HEK293 (cell line): ENCODE measurements at regions not wholly inside any gene's neighbourhood (a gene's known extent, or its start where the extent isn't known, plus 50 kb on each side); places are given as distances from the start of the nearest gene placed in this dataset.

ENCODE experiments used
- CTCF ChIA-PET: fragments of 350-600 bp; formaldehyde crosslinking; extraction: SDS; loops from one replicate; lab custom pipeline; 2021; ENCODE audit warnings: antibody characterized with exemption; lab: Yijun Ruan, JAX
- POLR2A ChIA-PET: fragments of 300-600 bp; formaldehyde crosslinking; extraction: SDS; loops from one replicate; lab custom pipeline; 2020; ENCODE audit warnings: antibody characterized with exemption, inconsistent platforms; lab: Yijun Ruan, JAX
- H3K27ac ChIP-seq: fragments of 200-500 bp; sonication (Bioruptor generic); 2 replicates; pipeline ENCODE4 v1.5.1; 2014; ENCODE audit warnings: low read depth, low read length, control low read depth, inconsistent platforms; ENCODE audit errors: extremely low read depth
- H3K36me3 ChIP-seq, 2 experiments: fragments of 200-500 bp in 1 of 2; sonication (Bioruptor generic) in 1 of 2; 1 replicate in 1 of 2; 2 replicates in 1 of 2; pipeline ENCODE4 v1.5.1; 2014 to 2017; ENCODE audit warnings: inconsistent platforms in 2 of 2, low read length in 2 of 2; ENCODE audit not compliant: control insufficient read depth in 2 of 2, insufficient read depth in 1 of 2
- H3K4me1 ChIP-seq: fragments of 200-500 bp; sonication (Bioruptor generic); 2 replicates; pipeline ENCODE4 v1.5.1; 2014; ENCODE audit warnings: mild to moderate bottlenecking, low read length, inconsistent platforms; ENCODE audit not compliant: control insufficient read depth, insufficient read depth
- H3K4me3 ChIP-seq: 2 replicates; pipeline ENCODE4 v1.5.1; 2011; ENCODE audit warnings: low read depth, mild to moderate bottlenecking, control low read depth, low read length, moderate library complexity
- H3K9me3 ChIP-seq: fragments of 200-500 bp; sonication (Bioruptor generic); 2 replicates; pipeline ENCODE4 v1.5.1; 2014; ENCODE audit warnings: low read depth, low read length, inconsistent platforms; ENCODE audit not compliant: control insufficient read depth, insufficient read depth
- KLF8 ChIP-seq: fragments of 450-650 bp; formaldehyde crosslinking; IDR thresholded peaks from 2 replicates; pipeline ENCODE4 v1.5.1; 2016; ENCODE audit warnings: missing biosample characterization, missing genetic modification characterization
- MZF1 ChIP-seq: fragments of 450-650 bp; formaldehyde crosslinking; IDR thresholded peaks from 2 replicates; pipeline ENCODE4 v1.5.1; 2017; ENCODE audit warnings: missing biosample characterization, missing genetic modification characterization, borderline replicate concordance
- RBAK ChIP-seq: fragments of 450-650 bp; formaldehyde crosslinking; IDR thresholded peaks from 2 replicates; pipeline ENCODE4 v1.5.1; 2016; ENCODE audit warnings: missing biosample characterization, missing genetic modification characterization
- SALL2 ChIP-seq: fragments of 450-650 bp; formaldehyde crosslinking; IDR thresholded peaks from 2 replicates; pipeline ENCODE4 v1.5.0; 2017; ENCODE audit warnings: missing biosample characterization, mild to moderate bottlenecking, missing genetic modification characterization, borderline replicate concordance
- ZNF133 ChIP-seq: fragments of 450-650 bp; formaldehyde crosslinking; IDR thresholded peaks from 2 replicates; pipeline ENCODE4 v1.5.1; 2016; ENCODE audit warnings: missing biosample characterization, missing genetic modification characterization
- ZNF223 ChIP-seq: fragments of 450-650 bp; formaldehyde crosslinking; IDR thresholded peaks from 2 replicates; pipeline ENCODE4 v1.5.1; 2016; ENCODE audit warnings: missing biosample characterization, missing genetic modification characterization
- ZNF292 ChIP-seq: fragments of 450-650 bp; formaldehyde crosslinking; IDR thresholded peaks from 2 replicates; pipeline ENCODE4 v1.5.1; 2016; ENCODE audit warnings: low read depth, missing biosample characterization, missing genetic modification characterization, borderline replicate concordance
- ZNF341 ChIP-seq: fragments of 450-650 bp; formaldehyde crosslinking; IDR thresholded peaks from 2 replicates; pipeline ENCODE4; 2016; ENCODE audit warnings: low read depth, missing biosample characterization, missing genetic modification characterization
- ZNF391 ChIP-seq: fragments of 450-650 bp; formaldehyde crosslinking; IDR thresholded peaks from 2 replicates; pipeline ENCODE4 v1.5.1; 2016; ENCODE audit warnings: low read depth, missing biosample characterization, missing genetic modification characterization, borderline replicate concordance
- ZNF530 ChIP-seq: fragments of 450-650 bp; formaldehyde crosslinking; IDR thresholded peaks from 2 replicates; pipeline ENCODE4 v1.5.1; 2016; ENCODE audit warnings: low read depth, missing biosample characterization, missing genetic modification characterization
- ZNF571 ChIP-seq: fragments of 450-650 bp; formaldehyde crosslinking; IDR thresholded peaks from 2 replicates; pipeline ENCODE4 v1.5.0; 2017; ENCODE audit warnings: missing biosample characterization, missing genetic modification characterization
- ZNF658 ChIP-seq: fragments of 450-650 bp; formaldehyde crosslinking; IDR thresholded peaks from 2 replicates; pipeline ENCODE4; 2016; ENCODE audit warnings: missing biosample characterization, missing genetic modification characterization
- ZNF791 ChIP-seq: fragments of 450-650 bp; formaldehyde crosslinking; IDR thresholded peaks from 2 replicates; pipeline ENCODE4 v1.5.1; 2016; ENCODE audit warnings: missing biosample characterization, missing genetic modification characterization
- TF ChIP-seq, protein P1 (sequence below): fragments of 450-650 bp; formaldehyde crosslinking; IDR thresholded peaks from 2 replicates; pipeline ENCODE4 v1.5.1; 2017; ENCODE audit warnings: missing biosample characterization, missing genetic modification characterization
- TF ChIP-seq, protein P2 (sequence below): fragments of 450-650 bp; formaldehyde crosslinking; IDR thresholded peaks from 2 replicates; pipeline ENCODE4 v1.5.1; 2016; ENCODE audit warnings: missing biosample characterization, missing genetic modification characterization, borderline replicate concordance
- TF ChIP-seq, protein P3 (sequence below): fragments of 450-650 bp; formaldehyde crosslinking; IDR thresholded peaks from 2 replicates; pipeline ENCODE4 v1.5.1; 2016; ENCODE audit warnings: missing biosample characterization, missing genetic modification characterization
- TF ChIP-seq, protein P4 (sequence below): fragments of 450-650 bp; formaldehyde crosslinking; IDR thresholded peaks from 2 replicates; pipeline ENCODE4 v1.5.1; 2016; ENCODE audit warnings: missing biosample characterization, missing genetic modification characterization
- TF ChIP-seq, protein P5 (sequence below): fragments of 450-650 bp; formaldehyde crosslinking; IDR thresholded peaks from 2 replicates; pipeline ENCODE4 v1.5.1; 2016; ENCODE audit warnings: missing biosample characterization, missing genetic modification characterization
- TF ChIP-seq, protein P6 (sequence below): fragments of 450-650 bp; formaldehyde crosslinking; IDR thresholded peaks from 2 replicates; pipeline ENCODE4 v1.5.1; 2016; ENCODE audit warnings: missing biosample characterization, missing genetic modification characterization

DNA sequence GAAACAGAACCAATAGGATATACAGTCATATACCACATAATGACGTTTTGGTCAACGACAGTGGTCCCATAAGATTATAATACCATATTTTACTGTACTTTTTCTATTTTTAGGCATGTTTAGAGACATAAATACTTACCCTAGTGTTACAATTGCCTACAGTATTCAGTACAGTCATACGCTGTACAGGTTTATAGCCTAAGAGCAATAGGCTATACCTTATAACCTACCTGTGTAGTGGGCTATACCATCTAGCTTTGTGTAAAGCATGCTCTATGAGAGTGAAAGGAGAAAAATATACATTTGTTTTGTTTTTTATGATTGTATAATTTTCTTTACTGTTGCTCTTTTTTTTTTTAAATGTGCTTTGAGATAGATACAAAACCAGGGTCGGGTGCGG, 52.0 kb upstream of the PABPC1L2A start:
- TF ChIP-seq, protein P1, sequence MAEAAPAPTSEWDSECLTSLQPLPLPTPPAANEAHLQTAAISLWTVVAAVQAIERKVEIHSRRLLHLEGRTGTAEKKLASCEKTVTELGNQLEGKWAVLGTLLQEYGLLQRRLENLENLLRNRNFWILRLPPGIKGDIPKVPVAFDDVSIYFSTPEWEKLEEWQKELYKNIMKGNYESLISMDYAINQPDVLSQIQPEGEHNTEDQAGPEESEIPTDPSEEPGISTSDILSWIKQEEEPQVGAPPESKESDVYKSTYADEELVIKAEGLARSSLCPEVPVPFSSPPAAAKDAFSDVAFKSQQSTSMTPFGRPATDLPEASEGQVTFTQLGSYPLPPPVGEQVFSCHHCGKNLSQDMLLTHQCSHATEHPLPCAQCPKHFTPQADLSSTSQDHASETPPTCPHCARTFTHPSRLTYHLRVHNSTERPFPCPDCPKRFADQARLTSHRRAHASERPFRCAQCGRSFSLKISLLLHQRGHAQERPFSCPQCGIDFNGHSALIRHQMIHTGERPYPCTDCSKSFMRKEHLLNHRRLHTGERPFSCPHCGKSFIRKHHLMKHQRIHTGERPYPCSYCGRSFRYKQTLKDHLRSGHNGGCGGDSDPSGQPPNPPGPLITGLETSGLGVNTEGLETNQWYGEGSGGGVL (tag by site-specific recombination) = no peak
- TF ChIP-seq ZNF223 (tag by site-specific recombination) = no peak
- TF ChIP-seq ZNF292 (tag by site-specific recombination) = no peak
- no peak for TF ChIP-seq ZNF791 (tag by site-specific recombination)
- TF ChIP-seq, protein P2, sequence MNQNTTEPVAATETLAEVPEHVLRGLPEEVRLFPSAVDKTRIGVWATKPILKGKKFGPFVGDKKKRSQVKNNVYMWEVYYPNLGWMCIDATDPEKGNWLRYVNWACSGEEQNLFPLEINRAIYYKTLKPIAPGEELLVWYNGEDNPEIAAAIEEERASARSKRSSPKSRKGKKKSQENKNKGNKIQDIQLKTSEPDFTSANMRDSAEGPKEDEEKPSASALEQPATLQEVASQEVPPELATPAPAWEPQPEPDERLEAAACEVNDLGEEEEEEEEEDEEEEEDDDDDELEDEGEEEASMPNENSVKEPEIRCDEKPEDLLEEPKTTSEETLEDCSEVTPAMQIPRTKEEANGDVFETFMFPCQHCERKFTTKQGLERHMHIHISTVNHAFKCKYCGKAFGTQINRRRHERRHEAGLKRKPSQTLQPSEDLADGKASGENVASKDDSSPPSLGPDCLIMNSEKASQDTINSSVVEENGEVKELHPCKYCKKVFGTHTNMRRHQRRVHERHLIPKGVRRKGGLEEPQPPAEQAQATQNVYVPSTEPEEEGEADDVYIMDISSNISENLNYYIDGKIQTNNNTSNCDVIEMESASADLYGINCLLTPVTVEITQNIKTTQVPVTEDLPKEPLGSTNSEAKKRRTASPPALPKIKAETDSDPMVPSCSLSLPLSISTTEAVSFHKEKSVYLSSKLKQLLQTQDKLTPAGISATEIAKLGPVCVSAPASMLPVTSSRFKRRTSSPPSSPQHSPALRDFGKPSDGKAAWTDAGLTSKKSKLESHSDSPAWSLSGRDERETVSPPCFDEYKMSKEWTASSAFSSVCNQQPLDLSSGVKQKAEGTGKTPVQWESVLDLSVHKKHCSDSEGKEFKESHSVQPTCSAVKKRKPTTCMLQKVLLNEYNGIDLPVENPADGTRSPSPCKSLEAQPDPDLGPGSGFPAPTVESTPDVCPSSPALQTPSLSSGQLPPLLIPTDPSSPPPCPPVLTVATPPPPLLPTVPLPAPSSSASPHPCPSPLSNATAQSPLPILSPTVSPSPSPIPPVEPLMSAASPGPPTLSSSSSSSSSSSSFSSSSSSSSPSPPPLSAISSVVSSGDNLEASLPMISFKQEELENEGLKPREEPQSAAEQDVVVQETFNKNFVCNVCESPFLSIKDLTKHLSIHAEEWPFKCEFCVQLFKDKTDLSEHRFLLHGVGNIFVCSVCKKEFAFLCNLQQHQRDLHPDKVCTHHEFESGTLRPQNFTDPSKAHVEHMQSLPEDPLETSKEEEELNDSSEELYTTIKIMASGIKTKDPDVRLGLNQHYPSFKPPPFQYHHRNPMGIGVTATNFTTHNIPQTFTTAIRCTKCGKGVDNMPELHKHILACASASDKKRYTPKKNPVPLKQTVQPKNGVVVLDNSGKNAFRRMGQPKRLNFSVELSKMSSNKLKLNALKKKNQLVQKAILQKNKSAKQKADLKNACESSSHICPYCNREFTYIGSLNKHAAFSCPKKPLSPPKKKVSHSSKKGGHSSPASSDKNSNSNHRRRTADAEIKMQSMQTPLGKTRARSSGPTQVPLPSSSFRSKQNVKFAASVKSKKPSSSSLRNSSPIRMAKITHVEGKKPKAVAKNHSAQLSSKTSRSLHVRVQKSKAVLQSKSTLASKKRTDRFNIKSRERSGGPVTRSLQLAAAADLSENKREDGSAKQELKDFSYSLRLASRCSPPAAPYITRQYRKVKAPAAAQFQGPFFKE = no peak
- no peak for TF ChIP-seq ZNF658
- no peak for TF ChIP-seq ZNF133 (tag by site-specific recombination)
- TF ChIP-seq RBAK (tag by site-specific recombination) = no peak
- no peak for TF ChIP-seq ZNF341 (tag by site-specific recombination)
- TF ChIP-seq KLF8 (tag by site-specific recombination) = no peak
- TF ChIP-seq, protein P3, sequence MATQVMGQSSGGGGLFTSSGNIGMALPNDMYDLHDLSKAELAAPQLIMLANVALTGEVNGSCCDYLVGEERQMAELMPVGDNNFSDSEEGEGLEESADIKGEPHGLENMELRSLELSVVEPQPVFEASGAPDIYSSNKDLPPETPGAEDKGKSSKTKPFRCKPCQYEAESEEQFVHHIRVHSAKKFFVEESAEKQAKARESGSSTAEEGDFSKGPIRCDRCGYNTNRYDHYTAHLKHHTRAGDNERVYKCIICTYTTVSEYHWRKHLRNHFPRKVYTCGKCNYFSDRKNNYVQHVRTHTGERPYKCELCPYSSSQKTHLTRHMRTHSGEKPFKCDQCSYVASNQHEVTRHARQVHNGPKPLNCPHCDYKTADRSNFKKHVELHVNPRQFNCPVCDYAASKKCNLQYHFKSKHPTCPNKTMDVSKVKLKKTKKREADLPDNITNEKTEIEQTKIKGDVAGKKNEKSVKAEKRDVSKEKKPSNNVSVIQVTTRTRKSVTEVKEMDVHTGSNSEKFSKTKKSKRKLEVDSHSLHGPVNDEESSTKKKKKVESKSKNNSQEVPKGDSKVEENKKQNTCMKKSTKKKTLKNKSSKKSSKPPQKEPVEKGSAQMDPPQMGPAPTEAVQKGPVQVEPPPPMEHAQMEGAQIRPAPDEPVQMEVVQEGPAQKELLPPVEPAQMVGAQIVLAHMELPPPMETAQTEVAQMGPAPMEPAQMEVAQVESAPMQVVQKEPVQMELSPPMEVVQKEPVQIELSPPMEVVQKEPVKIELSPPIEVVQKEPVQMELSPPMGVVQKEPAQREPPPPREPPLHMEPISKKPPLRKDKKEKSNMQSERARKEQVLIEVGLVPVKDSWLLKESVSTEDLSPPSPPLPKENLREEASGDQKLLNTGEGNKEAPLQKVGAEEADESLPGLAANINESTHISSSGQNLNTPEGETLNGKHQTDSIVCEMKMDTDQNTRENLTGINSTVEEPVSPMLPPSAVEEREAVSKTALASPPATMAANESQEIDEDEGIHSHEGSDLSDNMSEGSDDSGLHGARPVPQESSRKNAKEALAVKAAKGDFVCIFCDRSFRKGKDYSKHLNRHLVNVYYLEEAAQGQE (tag by site-specific recombination) = no peak
- no peak for TF ChIP-seq ZNF391 (tag by site-specific recombination)
- TF ChIP-seq ZNF530 (tag by site-specific recombination) = no peak
- no peak for TF ChIP-seq MZF1 (tag by site-specific recombination)
- TF ChIP-seq, protein P4, sequence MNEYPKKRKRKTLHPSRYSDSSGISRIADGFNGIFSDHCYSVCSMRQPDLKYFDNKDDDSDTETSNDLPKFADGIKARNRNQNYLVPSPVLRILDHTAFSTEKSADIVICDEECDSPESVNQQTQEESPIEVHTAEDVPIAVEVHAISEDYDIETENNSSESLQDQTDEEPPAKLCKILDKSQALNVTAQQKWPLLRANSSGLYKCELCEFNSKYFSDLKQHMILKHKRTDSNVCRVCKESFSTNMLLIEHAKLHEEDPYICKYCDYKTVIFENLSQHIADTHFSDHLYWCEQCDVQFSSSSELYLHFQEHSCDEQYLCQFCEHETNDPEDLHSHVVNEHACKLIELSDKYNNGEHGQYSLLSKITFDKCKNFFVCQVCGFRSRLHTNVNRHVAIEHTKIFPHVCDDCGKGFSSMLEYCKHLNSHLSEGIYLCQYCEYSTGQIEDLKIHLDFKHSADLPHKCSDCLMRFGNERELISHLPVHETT (tag by site-specific recombination) = no peak
- TF ChIP-seq, protein P5, sequence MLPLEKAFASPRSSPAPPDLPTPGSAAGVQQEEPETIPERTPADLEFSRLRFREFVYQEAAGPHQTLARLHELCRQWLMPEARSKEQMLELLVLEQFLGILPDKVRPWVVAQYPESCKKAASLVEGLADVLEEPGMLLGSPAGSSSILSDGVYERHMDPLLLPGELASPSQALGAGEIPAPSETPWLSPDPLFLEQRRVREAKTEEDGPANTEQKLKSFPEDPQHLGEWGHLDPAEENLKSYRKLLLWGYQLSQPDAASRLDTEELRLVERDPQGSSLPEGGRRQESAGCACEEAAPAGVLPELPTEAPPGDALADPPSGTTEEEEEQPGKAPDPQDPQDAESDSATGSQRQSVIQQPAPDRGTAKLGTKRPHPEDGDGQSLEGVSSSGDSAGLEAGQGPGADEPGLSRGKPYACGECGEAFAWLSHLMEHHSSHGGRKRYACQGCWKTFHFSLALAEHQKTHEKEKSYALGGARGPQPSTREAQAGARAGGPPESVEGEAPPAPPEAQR = no peak
- TF ChIP-seq ZNF571 (tag by site-specific recombination) = no peak
- no peak for TF ChIP-seq SALL2
- TF ChIP-seq, protein P6, sequence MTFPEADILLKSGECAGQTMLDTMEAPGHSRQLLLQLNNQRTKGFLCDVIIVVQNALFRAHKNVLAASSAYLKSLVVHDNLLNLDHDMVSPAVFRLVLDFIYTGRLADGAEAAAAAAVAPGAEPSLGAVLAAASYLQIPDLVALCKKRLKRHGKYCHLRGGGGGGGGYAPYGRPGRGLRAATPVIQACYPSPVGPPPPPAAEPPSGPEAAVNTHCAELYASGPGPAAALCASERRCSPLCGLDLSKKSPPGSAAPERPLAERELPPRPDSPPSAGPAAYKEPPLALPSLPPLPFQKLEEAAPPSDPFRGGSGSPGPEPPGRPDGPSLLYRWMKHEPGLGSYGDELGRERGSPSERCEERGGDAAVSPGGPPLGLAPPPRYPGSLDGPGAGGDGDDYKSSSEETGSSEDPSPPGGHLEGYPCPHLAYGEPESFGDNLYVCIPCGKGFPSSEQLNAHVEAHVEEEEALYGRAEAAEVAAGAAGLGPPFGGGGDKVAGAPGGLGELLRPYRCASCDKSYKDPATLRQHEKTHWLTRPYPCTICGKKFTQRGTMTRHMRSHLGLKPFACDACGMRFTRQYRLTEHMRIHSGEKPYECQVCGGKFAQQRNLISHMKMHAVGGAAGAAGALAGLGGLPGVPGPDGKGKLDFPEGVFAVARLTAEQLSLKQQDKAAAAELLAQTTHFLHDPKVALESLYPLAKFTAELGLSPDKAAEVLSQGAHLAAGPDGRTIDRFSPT (tag by site-specific recombination) = no peak
- no peaks in the 10 kb centered on the region for H3K4me1 ChIP-seq
- POLR2A ChIA-PET = no interaction called here
- H3K9me3 ChIP-seq = no peaks in the 10 kb centered on the region; the same call in 1 of the 2 replicates
- no peak overlapping the region for H3K27ac ChIP-seq
- CTCF ChIA-PET = interaction anchor here (0.7 kb wide), 1 partner anchor 976 kb away, joined by 4 read pairs; no protein-coding TSS in a partner anchor
- no peaks in the 10 kb centered on the region for H3K36me3 ChIP-seq
- no peak overlapping the region for H3K4me3 ChIP-seq
